ENCODE measurements at regions not wholly inside any gene's neighbourhood (a gene's known extent, or its start where the extent isn't known, plus 50 kb on each side); places are given as distances from the start of the nearest gene placed in this dataset.

DNA sequence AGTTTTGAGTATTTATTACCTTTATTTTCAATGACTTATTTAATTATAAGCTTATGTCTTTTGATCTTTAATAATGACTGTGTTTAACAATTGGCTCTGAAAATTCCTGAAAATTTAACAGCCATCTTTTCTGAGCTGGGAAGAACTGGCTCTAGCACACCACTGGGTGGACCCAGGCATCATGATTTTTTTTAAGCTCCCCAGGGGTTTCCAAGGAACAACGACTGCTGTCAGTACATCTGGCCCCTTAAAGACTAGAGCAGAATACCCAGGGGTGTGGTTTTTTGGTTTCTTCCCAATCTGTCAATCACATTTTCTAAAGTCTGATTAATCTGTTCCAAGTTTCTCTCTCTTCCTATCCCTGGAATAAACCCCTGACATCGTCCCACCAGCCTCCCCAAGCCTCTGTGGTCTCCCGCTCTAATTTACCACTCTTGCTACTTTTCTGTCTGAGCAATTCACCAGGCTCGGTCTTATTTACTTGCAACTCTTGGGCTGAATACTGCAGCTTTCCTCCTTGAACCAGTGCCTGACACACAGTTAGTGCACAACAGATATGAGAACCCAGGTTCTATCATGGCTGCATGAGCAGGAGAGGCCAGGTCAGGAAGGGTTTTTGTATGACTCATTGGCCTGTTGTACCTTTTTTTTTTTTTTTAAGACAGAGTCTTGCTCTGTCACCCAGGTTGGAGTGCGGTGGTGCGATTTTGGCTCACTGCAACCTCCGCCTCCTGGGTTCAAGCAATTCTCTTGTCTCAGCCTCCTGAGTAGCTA is 321.9 kb downstream of the ZSWIM6 start:
- no peak overlapping the region for H3K27ac ChIP-seq (ENCODE audit: low read depth, low read length)
- H3K4me3 ChIP-seq (ENCODE audit: low read depth, low read length), result no peak overlapping the region
- no peaks in the 10 kb centered on the region for H3K9me3 ChIP-seq (ENCODE audit: control insufficient read depth, insufficient read depth, low read length)
- no peak overlapping the region for H3K9ac ChIP-seq (ENCODE audit: low read depth, low read length)
- H3K27me3 ChIP-seq (ENCODE audit: control insufficient read depth, insufficient read depth, low read length), result no peaks in the 10 kb centered on the region; the same call in 1 of the 2 replicates
- H3K4me1 ChIP-seq (ENCODE audit: control insufficient read depth, insufficient read depth, low read length), result peaks cover 4% of the 10 kb centered on the region
- H3K36me3 ChIP-seq (ENCODE audit: control insufficient read depth, insufficient read depth, low read length), result no peaks in the 10 kb centered on the region

DNA sequence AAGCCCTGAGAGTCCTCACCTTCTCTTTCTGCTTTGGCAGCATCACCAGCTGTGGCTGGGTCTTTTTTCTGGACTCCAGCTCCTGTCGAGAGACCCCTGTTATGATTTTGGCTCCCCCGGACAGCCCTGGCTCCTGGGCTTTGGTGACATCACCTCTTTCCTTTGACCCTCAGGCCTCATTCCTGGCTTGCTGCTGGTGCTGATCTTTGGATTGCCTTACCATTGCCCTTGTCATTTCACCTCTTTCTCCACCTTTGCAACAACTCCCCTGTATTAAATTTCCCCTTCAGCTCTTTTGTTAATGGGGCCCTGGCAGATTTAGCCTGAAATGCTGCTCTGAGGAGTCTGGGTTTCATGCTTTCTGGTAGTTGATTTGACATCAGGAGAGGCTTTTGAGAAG is 322.8 kb downstream of the ZSWIM6 start:
- no peak overlapping the region for H3K27ac ChIP-seq (ENCODE audit: low read depth, low read length)
- H3K4me3 ChIP-seq (ENCODE audit: low read depth, low read length), result no peak overlapping the region
- H3K9me3 ChIP-seq (ENCODE audit: control insufficient read depth, insufficient read depth, low read length), result no peaks in the 10 kb centered on the region
- H3K27me3 ChIP-seq (ENCODE audit: control insufficient read depth, insufficient read depth, low read length), result peaks cover 2% of the 10 kb centered on the region; the same call in 1 of the 2 replicates
- peaks cover 13% of the 10 kb centered on the region for H3K4me1 ChIP-seq (ENCODE audit: control insufficient read depth, insufficient read depth, low read length)
- H3K36me3 ChIP-seq (ENCODE audit: control insufficient read depth, insufficient read depth, low read length), result no peaks in the 10 kb centered on the region
- H3K9ac ChIP-seq (ENCODE audit: low read depth, low read length), result no peak overlapping the region

DNA sequence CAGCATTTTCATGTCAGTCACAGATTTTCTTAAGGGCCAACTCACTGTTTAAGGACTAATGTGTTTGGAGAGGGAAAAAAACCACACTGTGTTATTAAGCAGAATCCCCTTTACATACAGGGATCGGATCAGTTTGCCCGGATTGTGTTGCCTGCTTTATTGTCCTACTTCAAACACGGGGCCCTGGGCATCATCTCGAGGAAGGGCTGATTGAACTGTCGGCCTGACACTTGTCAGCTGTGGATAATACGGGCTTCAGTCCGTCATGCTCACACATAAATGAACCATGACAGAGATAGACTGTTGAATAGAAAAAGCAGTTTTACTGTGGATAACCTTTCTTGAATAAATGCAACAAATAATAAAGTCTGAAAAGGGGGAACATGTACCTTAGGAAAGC is 325.0 kb downstream of the ZSWIM6 start:
- no peaks in the 10 kb centered on the region for H3K9me3 ChIP-seq (ENCODE audit: control insufficient read depth, insufficient read depth, low read length)
- H3K36me3 ChIP-seq (ENCODE audit: control insufficient read depth, insufficient read depth, low read length), result no peaks in the 10 kb centered on the region
- H3K4me3 ChIP-seq (ENCODE audit: low read depth, low read length), result no peak overlapping the region
- H3K9ac ChIP-seq (ENCODE audit: low read depth, low read length), result no peak overlapping the region
- peaks cover 16% of the 10 kb centered on the region for H3K4me1 ChIP-seq (ENCODE audit: control insufficient read depth, insufficient read depth, low read length)
- H3K27ac ChIP-seq (ENCODE audit: low read depth, low read length), result no peak overlapping the region
- H3K27me3 ChIP-seq (ENCODE audit: control insufficient read depth, insufficient read depth, low read length), result peaks cover 5% of the 10 kb centered on the region

DNA sequence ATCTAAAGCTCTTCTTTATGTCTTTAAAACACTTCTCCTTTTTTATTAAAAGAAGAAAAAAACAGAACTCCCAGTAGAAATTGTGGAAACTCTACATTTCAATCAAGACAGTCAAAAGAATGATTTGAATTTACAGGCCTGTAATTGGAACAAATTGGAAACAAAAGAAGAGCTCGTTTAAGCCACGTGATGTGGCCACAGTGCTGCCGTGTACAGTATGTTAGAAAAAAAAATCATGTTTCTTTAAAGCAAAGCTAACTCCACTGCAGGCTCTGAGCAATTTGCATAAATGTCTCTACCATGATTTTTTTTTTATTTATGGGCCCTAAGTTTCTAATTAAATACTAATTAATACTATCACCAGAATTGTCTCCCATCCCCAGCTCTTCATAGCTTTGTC is 325.6 kb downstream of the ZSWIM6 start:
- Histone ChIP-seq H3K9me3 (ENCODE audit: control insufficient read depth, insufficient read depth, low read length) (no peaks in the 10 kb centered on the region), H3K36me3 (ENCODE audit: control insufficient read depth, insufficient read depth, low read length) (no peaks in the 10 kb centered on the region), H3K4me1 (ENCODE audit: control insufficient read depth, insufficient read depth, low read length) (peaks cover 16% of the 10 kb centered on the region), H3K27me3 (ENCODE audit: control insufficient read depth, insufficient read depth, low read length) (peaks cover 5% of the 10 kb centered on the region), H3K27ac (ENCODE audit: low read depth, low read length) (no peak overlapping the region), H3K9ac (ENCODE audit: low read depth, low read length) (no peak overlapping the region), H3K4me3 (ENCODE audit: low read depth, low read length) (no peak overlapping the region)

DNA sequence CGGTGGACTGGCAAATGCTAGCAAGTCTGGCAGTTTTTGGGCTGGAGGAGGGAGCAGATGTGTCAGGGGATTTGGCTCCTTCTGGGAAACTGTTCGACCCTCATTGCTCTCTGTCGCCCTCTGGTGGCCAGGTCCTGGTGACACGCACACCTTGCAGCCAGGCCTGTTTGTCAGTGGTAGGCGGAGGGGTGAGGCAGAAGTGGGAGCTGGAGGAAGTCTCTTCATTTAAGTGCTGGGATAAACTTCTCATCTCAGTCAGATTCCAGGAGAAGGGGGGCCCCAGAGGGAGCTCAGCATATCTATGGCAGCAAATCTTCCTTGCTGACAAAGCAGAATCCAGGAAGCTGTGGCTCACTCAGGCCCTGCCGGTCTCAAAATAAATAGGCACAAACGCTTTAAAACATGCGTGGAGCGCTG is 326.5 kb downstream of the ZSWIM6 start:
- H3K4me3 ChIP-seq (ENCODE audit: low read depth, low read length), result no peak overlapping the region
- H3K36me3 ChIP-seq (ENCODE audit: control insufficient read depth, insufficient read depth, low read length), result no peaks in the 10 kb centered on the region
- H3K4me1 ChIP-seq (ENCODE audit: control insufficient read depth, insufficient read depth, low read length), result peaks cover 16% of the 10 kb centered on the region
- H3K9ac ChIP-seq (ENCODE audit: low read depth, low read length), result no peak overlapping the region
- peaks cover 5% of the 10 kb centered on the region for H3K27me3 ChIP-seq (ENCODE audit: control insufficient read depth, insufficient read depth, low read length)
- no peaks in the 10 kb centered on the region for H3K9me3 ChIP-seq (ENCODE audit: control insufficient read depth, insufficient read depth, low read length)
- peak overlapping the region; percentile 44 for H3K27ac ChIP-seq (ENCODE audit: low read depth, low read length)

DNA sequence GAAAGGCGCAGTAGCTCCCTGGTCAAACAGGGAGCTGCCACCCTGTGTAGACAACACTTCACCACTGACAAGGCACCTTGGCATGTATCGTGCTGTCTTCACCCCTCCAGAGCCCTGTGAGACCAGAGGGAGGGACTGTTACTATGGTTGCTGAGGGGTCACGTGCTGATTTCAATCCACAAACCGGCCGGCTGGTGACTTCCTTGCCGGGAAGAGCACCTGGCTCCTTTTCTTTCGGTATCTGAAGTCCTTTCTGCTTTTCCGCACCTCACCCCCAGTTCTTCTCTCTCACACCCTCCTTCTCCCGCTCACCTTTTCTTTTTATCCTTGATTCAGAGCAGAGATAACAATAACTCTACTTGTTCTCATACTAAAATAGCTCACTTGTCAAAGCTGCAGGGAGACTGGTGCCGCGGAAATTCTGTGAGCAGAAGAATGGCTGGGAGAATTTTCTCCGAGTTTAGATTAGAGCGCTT is 327.2 kb downstream of the ZSWIM6 start:
- 0 out of 2 replicates have a peak overlapping the region, but pooled peaks have one; percentile 10 for H3K4me3 ChIP-seq (ENCODE audit: low read depth, low read length)
- no peaks in the 10 kb centered on the region for H3K9me3 ChIP-seq (ENCODE audit: control insufficient read depth, insufficient read depth, low read length)
- H3K4me1 ChIP-seq (ENCODE audit: control insufficient read depth, insufficient read depth, low read length), result peaks cover 16% of the 10 kb centered on the region
- no peaks in the 10 kb centered on the region for H3K36me3 ChIP-seq (ENCODE audit: control insufficient read depth, insufficient read depth, low read length)
- H3K27ac ChIP-seq (ENCODE audit: low read depth, low read length), result no peak overlapping the region
- H3K27me3 ChIP-seq (ENCODE audit: control insufficient read depth, insufficient read depth, low read length), result peaks cover 5% of the 10 kb centered on the region
- no peak overlapping the region for H3K9ac ChIP-seq (ENCODE audit: low read depth, low read length)

DNA sequence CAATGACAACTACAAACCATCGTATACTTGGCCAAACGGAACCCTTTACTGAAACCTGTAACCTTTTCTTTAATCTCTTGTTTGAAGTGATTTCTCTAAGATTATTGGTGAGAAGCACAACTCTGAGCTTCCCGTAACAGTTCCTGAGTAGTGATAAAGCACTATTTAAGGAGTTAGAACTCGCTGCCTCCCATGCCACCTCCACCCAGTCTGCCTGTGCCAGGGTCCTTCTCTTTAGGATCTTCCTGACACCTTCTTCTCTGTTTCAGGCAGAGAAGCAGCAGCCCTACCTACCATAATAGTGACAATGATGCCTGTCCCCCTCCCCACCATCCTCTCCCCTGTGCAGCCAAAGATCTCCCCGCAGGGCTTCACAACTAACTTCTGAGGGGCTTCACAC is 330.6 kb downstream of the ZSWIM6 start:
- Histone ChIP-seq H3K27me3 (ENCODE audit: control insufficient read depth, insufficient read depth, low read length) (peaks cover 5% of the 10 kb centered on the region), H3K9me3 (ENCODE audit: control insufficient read depth, insufficient read depth, low read length) (no peaks in the 10 kb centered on the region), H3K4me3 (ENCODE audit: low read depth, low read length) (no peak overlapping the region), H3K4me1 (ENCODE audit: control insufficient read depth, insufficient read depth, low read length) (peaks cover 16% of the 10 kb centered on the region), H3K27ac (ENCODE audit: low read depth, low read length) (no peak overlapping the region), H3K9ac (ENCODE audit: low read depth, low read length) (no peak overlapping the region), H3K36me3 (ENCODE audit: control insufficient read depth, insufficient read depth, low read length) (no peaks in the 10 kb centered on the region)

DNA sequence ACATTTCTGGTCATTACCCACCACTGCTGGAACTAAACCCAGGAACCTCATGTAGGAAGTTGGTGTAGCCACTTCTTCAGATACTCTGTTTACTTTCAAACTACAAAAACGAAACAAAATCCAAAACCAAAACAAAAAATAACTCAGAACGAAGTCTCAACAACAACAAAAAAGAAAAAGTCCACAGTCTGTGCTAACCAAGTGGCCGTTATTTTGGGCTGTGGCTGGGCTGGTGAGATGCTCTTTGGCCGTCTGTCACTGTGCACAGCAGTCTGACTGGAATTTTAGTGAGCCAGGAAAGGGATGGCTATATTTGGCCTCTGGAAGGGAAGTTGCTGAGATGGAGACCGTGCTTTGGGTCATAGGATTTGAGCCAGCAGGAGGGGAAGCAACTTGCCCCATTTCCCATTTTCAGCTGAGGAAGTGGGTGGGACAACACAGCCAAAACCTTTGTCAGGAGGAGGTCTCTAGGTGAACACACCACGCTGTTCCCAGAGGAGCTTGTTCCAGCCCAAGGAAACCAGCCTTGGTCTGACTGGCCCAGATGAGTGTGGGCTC is 334.1 kb downstream of the ZSWIM6 start:
- H3K4me1 ChIP-seq (ENCODE audit: control insufficient read depth, insufficient read depth, low read length), result no peaks in the 10 kb centered on the region
- H3K9me3 ChIP-seq (ENCODE audit: control insufficient read depth, insufficient read depth, low read length), result no peaks in the 10 kb centered on the region
- H3K4me3 ChIP-seq (ENCODE audit: low read depth, low read length), result no peak overlapping the region
- H3K36me3 ChIP-seq (ENCODE audit: control insufficient read depth, insufficient read depth, low read length), result no peaks in the 10 kb centered on the region
- H3K27ac ChIP-seq (ENCODE audit: low read depth, low read length), result no peak overlapping the region
- no peaks in the 10 kb centered on the region for H3K27me3 ChIP-seq (ENCODE audit: control insufficient read depth, insufficient read depth, low read length)
- H3K9ac ChIP-seq (ENCODE audit: low read depth, low read length), result no peak overlapping the region

DNA sequence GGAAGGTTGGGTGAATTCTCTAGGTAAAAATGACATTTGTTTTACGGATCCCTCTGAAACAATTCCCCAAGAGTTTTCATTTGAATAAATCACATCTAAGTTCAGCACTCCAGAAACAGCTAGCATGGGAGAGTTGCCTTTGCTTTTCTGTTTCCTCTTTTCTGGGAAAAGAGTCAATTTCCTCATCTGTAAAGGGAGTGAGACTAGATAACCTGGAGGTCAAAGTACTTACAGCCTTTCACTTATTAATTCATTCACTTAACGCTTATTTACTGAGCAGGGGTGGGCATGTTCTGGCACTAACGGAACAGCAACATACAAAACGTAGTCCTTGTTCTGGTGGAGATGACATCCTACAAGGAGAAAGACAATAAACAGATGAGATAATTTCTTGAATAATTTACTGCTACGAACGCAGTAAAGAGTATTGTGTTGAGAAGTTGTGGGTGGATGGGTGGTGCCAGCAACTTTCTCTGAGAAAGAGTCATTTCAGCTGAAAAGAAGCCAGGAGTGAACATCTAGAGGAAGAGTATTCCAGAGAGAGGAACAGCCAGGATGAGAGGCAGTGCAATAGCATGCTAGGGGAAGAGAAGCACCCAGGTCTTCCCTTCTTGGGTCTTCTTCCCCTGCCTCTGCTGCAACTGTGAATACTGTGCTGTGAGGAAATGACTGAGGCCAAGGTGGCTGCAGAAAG is 335.6 kb downstream of the ZSWIM6 start:
- no peak overlapping the region for H3K9ac ChIP-seq (ENCODE audit: low read depth, low read length)
- H3K9me3 ChIP-seq (ENCODE audit: control insufficient read depth, insufficient read depth, low read length), result no peaks in the 10 kb centered on the region
- H3K27me3 ChIP-seq (ENCODE audit: control insufficient read depth, insufficient read depth, low read length), result no peaks in the 10 kb centered on the region
- no peaks in the 10 kb centered on the region for H3K4me1 ChIP-seq (ENCODE audit: control insufficient read depth, insufficient read depth, low read length)
- H3K27ac ChIP-seq (ENCODE audit: low read depth, low read length), result no peak overlapping the region
- H3K4me3 ChIP-seq (ENCODE audit: low read depth, low read length), result no peak overlapping the region
- no peaks in the 10 kb centered on the region for H3K36me3 ChIP-seq (ENCODE audit: control insufficient read depth, insufficient read depth, low read length)

DNA sequence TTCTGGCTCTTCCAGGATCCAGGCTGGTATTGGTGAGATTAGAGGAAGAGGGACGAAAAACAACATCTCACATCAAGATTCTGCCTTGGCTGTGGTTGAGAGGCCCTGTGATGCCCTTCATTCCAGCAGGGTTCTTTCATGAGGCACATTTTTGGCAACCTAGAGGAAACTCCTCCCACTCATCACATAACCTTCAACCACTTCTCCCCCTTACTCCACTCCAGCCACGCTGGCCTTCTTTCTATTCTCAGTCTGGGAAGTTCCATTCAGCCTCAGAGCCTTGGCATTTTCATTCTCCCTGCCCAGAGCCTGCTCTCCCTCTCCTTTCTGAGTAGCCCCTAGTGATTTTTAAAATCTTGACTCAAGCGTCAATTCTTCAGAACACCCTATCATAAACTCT is 337.5 kb downstream of the ZSWIM6 start:
- H3K4me1 ChIP-seq (ENCODE audit: control insufficient read depth, insufficient read depth, low read length), result no peaks in the 10 kb centered on the region
- H3K4me3 ChIP-seq (ENCODE audit: low read depth, low read length), result no peak overlapping the region
- no peak overlapping the region for H3K27ac ChIP-seq (ENCODE audit: low read depth, low read length)

DNA sequence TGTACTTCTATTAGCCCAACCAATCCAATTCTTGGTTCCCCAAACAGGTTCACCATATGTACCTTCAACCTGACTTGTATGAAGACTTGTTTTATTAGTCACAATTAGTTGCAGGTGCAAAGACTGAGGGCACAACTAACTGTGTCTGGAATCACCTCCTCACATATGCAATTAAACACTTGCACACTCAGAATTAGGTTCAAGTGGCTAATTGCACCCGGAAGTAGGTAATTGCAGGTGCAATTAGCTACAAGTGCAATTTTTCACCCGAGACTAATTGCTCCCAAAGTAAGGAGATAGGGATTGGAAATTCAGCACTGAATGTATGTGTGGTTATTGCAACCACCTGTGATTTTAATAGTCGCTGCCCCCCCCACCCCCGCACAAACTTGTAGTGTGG is 338.9 kb downstream of the ZSWIM6 start:
- Histone ChIP-seq H3K9me3 (ENCODE audit: control insufficient read depth, insufficient read depth, low read length) (no peaks in the 10 kb centered on the region), H3K27ac (ENCODE audit: low read depth, low read length) (no peak overlapping the region), H3K27me3 (ENCODE audit: control insufficient read depth, insufficient read depth, low read length) (no peaks in the 10 kb centered on the region), H3K4me3 (ENCODE audit: low read depth, low read length) (no peak overlapping the region), H3K36me3 (ENCODE audit: control insufficient read depth, insufficient read depth, low read length) (no peaks in the 10 kb centered on the region), H3K9ac (ENCODE audit: low read depth, low read length) (no peak overlapping the region), H3K4me1 (ENCODE audit: control insufficient read depth, insufficient read depth, low read length) (peaks cover 2% of the 10 kb centered on the region; the same call in 1 of the 2 replicates)

More for the DNA sequence above, 337.5 kb downstream of the ZSWIM6 start:
- no peaks in the 10 kb centered on the region for H3K9me3 ChIP-seq (ENCODE audit: control insufficient read depth, insufficient read depth, low read length)
- H3K36me3 ChIP-seq (ENCODE audit: control insufficient read depth, insufficient read depth, low read length), result no peaks in the 10 kb centered on the region
- no peak overlapping the region for H3K9ac ChIP-seq (ENCODE audit: low read depth, low read length)
- no peaks in the 10 kb centered on the region for H3K27me3 ChIP-seq (ENCODE audit: control insufficient read depth, insufficient read depth, low read length)
